ENCODE measurements at regions not wholly inside any gene's neighbourhood (a gene's known extent, or its start where the extent isn't known, plus 50 kb on each side); places are given as distances from the start of the nearest gene placed in this dataset.

DNA sequence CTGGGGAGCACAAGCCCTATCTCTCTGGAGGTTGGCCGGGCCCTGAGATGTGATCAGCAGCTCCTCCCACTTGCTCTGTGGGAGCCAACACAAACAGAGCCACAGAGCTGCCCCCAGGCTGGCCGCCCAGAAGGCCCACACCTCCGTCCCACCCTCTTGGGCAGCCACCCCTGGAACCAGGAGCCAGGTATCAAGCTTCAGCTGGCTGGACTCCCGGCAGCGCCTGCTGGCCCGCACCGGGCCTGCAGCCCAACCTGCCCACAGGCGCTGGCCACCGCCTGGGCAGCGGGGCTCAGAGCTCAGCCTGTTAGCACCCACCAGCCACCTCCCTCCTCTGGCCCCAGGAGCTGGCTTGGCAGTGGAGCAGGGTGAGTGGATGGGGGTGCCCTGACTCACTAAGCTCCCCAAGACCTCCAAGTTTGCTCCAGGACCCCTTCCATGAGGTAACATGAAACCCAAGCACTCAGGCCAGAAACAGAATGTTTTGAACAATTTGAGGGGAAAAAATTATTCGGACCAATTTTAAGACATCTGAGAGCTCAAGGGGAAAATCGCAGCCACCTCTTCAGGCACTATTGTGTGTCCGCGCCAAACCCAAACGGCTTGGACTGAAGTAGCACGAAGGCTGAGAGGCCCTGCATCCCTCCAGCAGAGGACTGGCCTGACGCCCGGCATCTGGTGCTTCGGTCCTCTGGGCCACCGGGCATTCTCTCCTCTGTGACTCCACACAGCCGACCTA is 450.8 kb downstream of the SOX6 start:
- TF ChIP-seq, protein P1, sequence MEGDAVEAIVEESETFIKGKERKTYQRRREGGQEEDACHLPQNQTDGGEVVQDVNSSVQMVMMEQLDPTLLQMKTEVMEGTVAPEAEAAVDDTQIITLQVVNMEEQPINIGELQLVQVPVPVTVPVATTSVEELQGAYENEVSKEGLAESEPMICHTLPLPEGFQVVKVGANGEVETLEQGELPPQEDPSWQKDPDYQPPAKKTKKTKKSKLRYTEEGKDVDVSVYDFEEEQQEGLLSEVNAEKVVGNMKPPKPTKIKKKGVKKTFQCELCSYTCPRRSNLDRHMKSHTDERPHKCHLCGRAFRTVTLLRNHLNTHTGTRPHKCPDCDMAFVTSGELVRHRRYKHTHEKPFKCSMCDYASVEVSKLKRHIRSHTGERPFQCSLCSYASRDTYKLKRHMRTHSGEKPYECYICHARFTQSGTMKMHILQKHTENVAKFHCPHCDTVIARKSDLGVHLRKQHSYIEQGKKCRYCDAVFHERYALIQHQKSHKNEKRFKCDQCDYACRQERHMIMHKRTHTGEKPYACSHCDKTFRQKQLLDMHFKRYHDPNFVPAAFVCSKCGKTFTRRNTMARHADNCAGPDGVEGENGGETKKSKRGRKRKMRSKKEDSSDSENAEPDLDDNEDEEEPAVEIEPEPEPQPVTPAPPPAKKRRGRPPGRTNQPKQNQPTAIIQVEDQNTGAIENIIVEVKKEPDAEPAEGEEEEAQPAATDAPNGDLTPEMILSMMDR (IDR thresholded peaks at IDR 0.05; ENCODE audit: low read length, missing control alignments) = no peak
- no peak for DNase-seq (ENCODE audit: low read depth)
- no peak overlapping the region for H3K4me3 ChIP-seq (replicated peaks; ENCODE audit: low read depth, low read length)

DNA sequence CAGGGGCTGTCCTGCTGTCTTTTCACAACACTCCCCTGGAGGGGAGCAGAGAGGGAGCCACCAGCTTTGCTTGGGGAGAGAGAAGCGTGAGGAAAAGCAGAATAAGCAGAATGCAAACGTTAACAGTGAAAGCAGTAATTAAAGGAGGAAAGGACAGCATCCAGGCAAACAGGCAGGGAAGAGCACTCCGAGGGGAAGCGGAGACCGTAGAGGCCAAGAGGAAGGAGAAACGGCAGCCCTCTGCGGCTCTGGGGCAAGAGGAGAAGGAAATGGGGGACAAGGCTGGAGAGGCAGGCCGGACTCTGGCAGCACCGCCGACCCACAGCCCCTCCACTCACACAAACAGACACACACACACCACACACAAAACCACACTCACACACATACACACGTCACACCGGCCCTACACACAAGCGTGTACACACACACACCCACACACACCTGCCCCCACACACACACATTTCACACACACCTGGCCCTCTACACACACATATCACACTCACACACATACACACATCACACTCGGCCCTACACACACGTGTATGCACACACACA is 449.8 kb downstream of the SOX6 start:
- TF ChIP-seq, protein P1 (IDR thresholded peaks at IDR 0.05; ENCODE audit: low read length, missing control alignments) = no peak
- no peak for DNase-seq (ENCODE audit: low read depth)
- H3K4me3 ChIP-seq (replicated peaks; ENCODE audit: low read depth, low read length) = no peak overlapping the region

DNA sequence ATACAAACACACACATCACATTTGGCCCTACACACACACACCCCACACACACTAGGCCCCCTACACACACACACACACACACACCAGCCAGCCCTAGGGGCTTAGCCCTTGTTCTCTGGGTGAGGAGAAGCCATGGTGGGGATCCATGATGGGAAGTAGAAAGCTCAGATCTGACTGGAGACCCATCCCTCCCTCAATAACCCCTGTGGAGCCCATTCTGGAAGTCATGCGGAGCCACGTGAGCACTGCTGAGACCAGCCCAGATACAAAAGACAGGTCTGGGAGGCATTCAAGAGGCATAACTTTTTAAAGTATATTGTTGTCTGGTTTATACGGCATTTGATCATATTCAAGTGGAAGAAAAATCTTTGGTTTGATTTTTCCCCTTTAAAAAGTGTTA is 448.5 kb downstream of the SOX6 start:
- no peak overlapping the region for H3K4me3 ChIP-seq (replicated peaks; ENCODE audit: low read depth, low read length)
- DNase-seq (ENCODE audit: low read depth) = no peak
- TF ChIP-seq, protein P1 (IDR thresholded peaks at IDR 0.05; ENCODE audit: low read length, missing control alignments) = no peak

DNA sequence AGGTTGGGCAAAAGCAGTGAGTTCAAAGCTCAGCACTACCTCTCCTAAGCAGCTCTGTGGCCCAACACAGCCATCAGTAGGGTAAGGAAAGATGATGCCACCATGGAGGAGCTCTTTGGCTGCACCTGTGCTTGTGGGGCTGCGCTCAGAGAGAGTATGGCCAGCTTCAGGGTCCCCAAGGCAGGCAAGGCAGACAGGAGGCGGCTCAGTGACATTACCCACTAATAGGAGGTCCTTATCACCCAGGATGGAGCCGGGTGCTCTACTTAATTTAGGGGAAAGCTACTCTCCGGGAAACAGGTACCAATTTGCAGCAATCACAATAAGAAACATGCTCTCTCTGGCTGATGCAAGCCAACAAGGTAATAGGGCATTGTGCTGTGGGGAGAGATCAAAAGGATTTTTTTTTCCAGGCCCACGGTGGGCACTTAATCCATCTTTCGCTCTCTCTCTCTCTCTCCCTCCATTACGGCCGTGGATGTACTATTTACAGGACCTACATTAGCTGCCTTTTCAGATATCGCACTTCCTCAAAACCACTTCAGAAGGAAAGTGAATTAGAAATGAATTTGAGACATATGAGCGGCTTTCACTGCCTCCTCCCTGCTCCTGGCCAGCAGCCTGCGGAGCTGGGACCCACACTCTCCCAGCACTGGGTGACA is 446.3 kb downstream of the SOX6 start:
- H3K4me3 ChIP-seq (replicated peaks; ENCODE audit: low read depth, low read length) = no peak overlapping the region
- no peak for DNase-seq (ENCODE audit: low read depth)
- TF ChIP-seq, protein P1 (IDR thresholded peaks at IDR 0.05; ENCODE audit: low read length, missing control alignments) = no peak

DNA sequence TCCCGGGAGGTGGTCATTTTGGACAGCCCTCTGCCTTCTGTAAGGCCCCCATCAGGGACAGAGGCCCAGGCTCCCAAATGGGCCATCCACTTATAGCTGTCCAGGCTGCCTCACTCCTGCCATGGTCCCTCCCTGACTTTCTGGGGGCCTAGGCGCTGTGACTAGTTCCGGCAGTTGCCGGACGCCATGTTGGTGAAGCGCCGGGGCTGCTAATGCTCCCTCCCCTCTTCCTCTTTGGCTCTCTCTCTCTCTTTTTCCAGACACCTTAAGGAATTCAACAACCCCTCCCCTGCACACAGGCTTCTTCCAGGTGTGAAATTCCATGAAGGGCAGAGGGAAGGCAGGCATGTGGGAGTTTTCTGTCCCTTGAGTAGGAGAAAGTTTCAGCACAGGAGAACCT is 445.6 kb downstream of the SOX6 start:
- TF ChIP-seq, protein P1 (IDR thresholded peaks at IDR 0.05; ENCODE audit: low read length, missing control alignments) = no peak
- no peak for DNase-seq (ENCODE audit: low read depth)

DNA sequence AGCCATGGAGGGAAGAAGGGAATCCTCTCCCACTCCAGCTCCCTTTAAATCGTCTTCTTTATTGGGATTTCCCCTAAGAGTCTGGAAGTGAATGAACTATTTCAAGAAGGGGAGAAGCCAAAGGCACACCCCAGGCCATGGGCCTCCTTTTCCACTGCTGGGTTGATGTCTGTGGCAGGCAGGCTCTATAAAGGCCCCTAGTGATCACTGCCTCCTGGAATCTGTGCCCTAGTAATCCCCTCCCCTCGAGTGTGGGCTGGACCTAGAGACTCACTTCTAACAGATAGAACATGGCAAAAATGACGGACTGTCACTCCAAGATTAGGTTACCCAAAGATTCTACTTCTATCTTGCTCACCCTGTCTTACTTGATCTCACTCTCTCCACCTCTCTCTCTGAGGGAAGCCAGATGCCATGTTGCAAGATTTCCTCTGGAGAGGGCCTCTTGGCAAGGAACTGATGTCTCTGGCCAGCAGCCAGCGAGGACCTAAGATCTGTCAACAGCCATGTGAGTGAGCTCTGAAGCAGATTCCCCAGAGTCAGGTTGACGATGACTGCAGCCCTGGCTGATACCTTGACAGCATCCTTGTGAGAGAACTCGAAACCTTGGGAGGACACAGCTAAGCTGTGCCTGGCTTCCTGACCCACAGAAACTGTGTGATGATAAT is 444.8 kb downstream of the SOX6 start:
- TF ChIP-seq, protein P1 (IDR thresholded peaks at IDR 0.05; ENCODE audit: low read length, missing control alignments) = no peak
- peak; percentile 86 for DNase-seq (ENCODE audit: low read depth)
- no peak overlapping the region for H3K4me3 ChIP-seq (replicated peaks; ENCODE audit: low read depth, low read length)

More for the DNA sequence above, 445.6 kb downstream of the SOX6 start:
- H3K4me3 ChIP-seq (replicated peaks; ENCODE audit: low read depth, low read length) = no peak overlapping the region

Measured in fibroblast of pulmonary artery (primary cell).